GM19035 (cell line): ENCODE measurements at regions not wholly inside any gene's neighbourhood (a gene's known extent, or its start where the extent isn't known, plus 50 kb on each side); places are given as distances from the start of the nearest gene placed in this dataset.

ENCODE experiments used
- ATAC-seq: cut with Tn5 transposase; IDR thresholded peaks from one replicate; pipeline ENCODE4 v1.9.1; 2021; ENCODE audit not compliant: unreplicated experiment

- ATAC-seq = no peak
Observed at GRCh38 chr2:43057742-43058725, 168.4 kb downstream of the ZFP36L2 start.

- no peak for ATAC-seq
Observed at GRCh38 chr2:43057026-43057741, 169.2 kb downstream of the ZFP36L2 start.

- no peak for ATAC-seq
Observed at GRCh38 chr2:43055985-43056384, 170.4 kb downstream of the ZFP36L2 start.

GRCh38 chr2:43055086-43055912 is 171.1 kb downstream of the ZFP36L2 start:
- no peak for ATAC-seq

GRCh38 chr2:43054367-43054766 is 172.0 kb downstream of the ZFP36L2 start:
- no peak for ATAC-seq

GRCh38 chr2:43052944-43053306 is 173.5 kb downstream of the ZFP36L2 start:
- no peak for ATAC-seq

- no peak for ATAC-seq
Observed at GRCh38 chr2:43052204-43052943, 174.0 kb downstream of the ZFP36L2 start.

- ATAC-seq = no peak
Observed at GRCh38 chr2:43051338-43051737, 175.1 kb downstream of the ZFP36L2 start.

- no peak for ATAC-seq
Observed at GRCh38 chr2:43050866-43051265, 175.5 kb downstream of the ZFP36L2 start.

GRCh38 chr2:43049836-43050801 is 176.3 kb downstream of the ZFP36L2 start:
- no peak for ATAC-seq

- ATAC-seq = no peak
Observed at GRCh38 chr2:43047187-43047780, 179.1 kb downstream of the ZFP36L2 start.

GRCh38 chr2:43045866-43046265 is 180.5 kb downstream of the ZFP36L2 start:
- no peak for ATAC-seq

- no peak for ATAC-seq
Observed at GRCh38 chr2:43044093-43044681, 182.2 kb downstream of the ZFP36L2 start.

- no peak for ATAC-seq
Observed at GRCh38 chr2:43043553-43043870, 182.9 kb downstream of the ZFP36L2 start.

- ATAC-seq = no peak
Observed at GRCh38 chr2:43041661-43042360, 184.6 kb downstream of the ZFP36L2 start.

GRCh38 chr2:43041173-43041591 is 185.2 kb downstream of the ZFP36L2 start:
- no peak for ATAC-seq

GRCh38 chr2:43040084-43040854 is 186.1 kb downstream of the ZFP36L2 start:
- ATAC-seq = no peak
